ENCODE measurements at regions not wholly inside any gene's neighbourhood (a gene's known extent, or its start where the extent isn't known, plus 50 kb on each side); places are given as distances from the start of the nearest gene placed in this dataset.
"Not testable (repeated sequence)": the region's sequence is repeated elsewhere in the genome, so short reads cannot be mapped to it uniquely, and the experiment has no call there.

DNA sequence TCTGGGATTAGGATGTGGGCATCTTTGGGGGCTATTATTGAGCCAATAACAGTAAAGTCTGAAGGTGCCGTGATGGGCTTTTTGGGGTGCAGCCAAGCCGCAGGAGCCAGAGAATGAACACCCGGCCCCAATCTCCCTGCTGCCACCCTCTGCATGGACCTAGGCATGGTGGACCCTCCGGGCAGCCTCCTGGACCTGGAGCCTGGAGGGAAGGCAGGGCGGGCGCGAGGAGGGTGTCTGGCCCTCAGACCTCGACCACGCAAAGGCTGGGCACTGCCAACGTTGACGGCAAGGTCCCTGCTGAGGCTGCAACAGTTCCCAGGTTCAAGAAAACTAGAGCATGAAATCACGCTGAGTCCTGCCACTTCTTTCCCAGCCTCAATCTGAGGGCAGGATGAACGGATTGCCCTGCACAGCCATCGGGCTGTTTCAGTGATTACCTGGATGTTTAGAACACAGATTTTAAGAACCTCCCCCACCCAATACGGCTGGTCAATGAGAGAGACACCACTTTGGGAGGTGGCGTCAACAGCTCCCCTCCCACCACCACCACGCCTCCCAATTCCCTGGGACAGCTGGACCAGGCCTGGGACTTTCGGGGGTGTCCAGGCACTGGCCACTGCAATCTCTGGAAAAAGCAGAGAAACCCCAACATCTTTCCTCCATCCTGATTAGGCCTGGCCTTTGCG, 147.4 kb downstream of the NPIPB11 start:
- DNase-seq = not testable (repeated sequence)

- DNase-seq = not testable (repeated sequence)
Measured at GRCh38 chr16:29257419-29258336, 148.8 kb downstream of the NPIPB11 start.

- DNase-seq = no peak
Measured at GRCh38 chr16:29256501-29256981, 150.0 kb downstream of the NPIPB11 start.

DNA sequence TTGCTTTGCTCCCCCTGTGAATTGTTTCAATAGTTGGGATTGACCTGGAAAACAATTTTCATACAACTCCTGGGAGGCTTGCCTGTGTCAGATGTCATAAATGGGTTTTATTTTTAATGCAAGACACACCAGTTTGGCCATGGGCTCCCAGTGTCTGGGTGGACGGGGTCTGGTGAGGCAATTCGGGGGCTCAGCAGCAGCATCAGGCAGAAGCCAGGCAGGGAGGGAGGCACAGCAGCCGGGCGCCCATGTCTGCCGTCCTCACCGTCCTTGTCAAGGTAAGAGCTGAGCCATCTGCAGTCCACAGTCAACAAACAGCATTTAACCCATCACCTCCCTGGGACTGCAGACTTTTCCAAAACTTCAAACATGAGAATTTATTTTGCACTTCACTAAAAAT, 150.6 kb downstream of the NPIPB11 start:
- not testable (repeated sequence) for DNase-seq

DNA sequence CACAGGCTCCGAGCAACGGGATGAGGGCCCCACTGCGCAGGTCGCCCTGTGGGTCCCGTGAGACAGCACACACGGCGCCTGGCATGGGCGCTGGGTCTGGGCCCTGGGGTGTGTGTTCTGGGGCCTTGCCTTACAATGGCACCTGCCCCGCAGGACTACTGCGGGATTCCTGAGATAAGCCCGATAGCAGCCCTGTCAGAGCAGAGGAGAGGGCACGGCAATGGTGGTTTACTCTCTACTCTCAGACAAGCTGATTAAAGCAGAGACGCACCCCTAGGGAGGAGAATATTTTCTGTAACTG, 151.1 kb downstream of the NPIPB11 start:
- not testable (repeated sequence) for DNase-seq

- no peak for DNase-seq
Measured at GRCh38 chr16:29254676-29255495, 151.6 kb downstream of the NPIPB11 start.

GRCh38 chr16:29253716-29254590, 152.6 kb downstream of the NPIPB11 start:
- not testable (repeated sequence) for DNase-seq

- not testable (repeated sequence) for DNase-seq
Measured at GRCh38 chr16:29253066-29253590, 153.4 kb downstream of the NPIPB11 start.

DNA sequence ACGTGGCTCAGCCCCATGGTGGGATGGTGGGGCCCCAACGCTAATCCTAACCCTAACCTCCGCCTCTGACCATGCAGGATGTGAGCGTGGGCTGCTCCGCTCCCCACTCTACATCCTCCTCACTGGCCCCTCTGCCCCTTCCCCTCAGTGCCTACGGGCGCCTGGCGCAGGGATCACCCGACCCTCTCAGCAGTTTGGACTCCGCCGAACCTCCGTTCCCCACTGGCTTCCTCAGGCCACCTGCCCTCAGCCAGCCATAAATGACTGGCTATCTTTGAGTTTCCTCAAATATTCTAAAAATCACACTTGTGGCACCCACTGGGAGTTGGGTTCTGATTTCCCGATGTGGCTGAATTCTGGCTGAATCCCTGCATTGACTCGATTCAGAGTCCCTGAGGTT, 154.2 kb downstream of the NPIPB11 start:
- not testable (repeated sequence) for DNase-seq

GRCh38 chr16:29251571-29252011, 154.9 kb downstream of the NPIPB11 start:
- not testable (repeated sequence) for DNase-seq

GRCh38 chr16:29250923-29251434, 155.5 kb downstream of the NPIPB11 start:
- not testable (repeated sequence) for DNase-seq

- DNase-seq = not testable (repeated sequence)
Measured at GRCh38 chr16:29250469-29250868, 156.0 kb downstream of the NPIPB11 start.

DNA sequence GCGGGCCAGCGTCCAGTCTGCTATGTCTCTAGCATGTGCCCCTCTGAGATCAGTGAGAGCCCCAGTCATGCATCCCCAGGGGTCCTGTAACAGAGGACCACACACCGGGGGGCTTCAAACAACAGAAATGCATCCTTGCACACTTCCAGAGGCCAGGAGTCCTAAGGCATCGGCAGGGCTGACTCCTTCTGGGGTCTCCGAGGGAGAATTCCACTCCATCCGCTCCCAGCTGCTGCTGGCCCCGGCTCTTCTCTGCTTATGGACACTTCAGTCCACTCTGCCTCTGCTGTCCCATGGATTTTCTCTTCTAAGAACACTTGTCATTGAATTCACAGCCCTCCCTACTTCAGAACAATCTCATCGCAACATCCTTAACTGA, 157.6 kb downstream of the NPIPB11 start:
- not testable (repeated sequence) for DNase-seq

GRCh38 chr16:29248306-29248939, 158.1 kb downstream of the NPIPB11 start:
- not testable (repeated sequence) for DNase-seq

- not testable (repeated sequence) for DNase-seq
Measured at GRCh38 chr16:29246091-29246490, 160.4 kb downstream of the NPIPB11 start.

DNA sequence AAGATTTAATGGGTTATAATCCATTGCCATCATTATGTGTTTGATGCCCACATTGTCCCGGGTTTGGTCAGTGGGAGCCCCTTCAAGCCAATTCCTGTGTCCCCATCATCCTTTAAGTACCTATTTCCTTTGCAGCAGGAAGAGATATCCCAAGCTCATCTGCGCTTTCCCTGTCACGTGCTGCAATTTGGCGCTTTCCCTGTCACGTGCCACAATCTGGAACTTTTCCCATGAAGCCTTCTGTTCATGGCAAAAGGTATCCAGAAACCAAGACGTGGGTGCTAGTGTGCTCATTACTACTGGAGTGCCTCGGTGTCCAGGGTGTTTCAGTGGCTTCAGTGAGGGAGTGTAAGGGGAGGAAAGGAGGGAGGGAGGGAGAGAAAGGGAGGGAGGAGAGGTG, 168.5 kb downstream of the NPIPB11 start:
- no peak for DNase-seq

DNA sequence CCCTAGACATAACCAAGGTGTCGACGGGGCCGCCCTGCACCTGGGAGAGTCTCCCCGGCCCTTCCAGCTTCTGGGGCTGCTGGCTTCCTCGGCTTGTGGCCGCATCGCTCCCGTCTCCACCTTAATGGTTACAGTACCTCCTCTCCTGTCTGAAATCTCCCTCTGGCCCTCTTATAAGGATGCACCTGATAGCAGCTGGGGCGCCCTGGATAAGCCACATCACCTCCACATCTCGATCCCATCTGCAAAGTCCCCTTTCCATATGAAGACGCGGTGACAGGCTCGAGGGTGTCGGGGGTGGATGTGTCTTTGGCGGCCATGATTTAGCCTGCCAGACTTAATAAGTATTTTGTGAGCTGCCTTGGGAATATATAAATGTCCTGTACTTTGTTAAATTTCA, 169.0 kb downstream of the NPIPB11 start:
- not testable (repeated sequence) for DNase-seq

GRCh38 chr16:29237023-29237422, 169.5 kb downstream of the NPIPB11 start:
- not testable (repeated sequence) for DNase-seq

- not testable (repeated sequence) for DNase-seq
Measured at GRCh38 chr16:29235836-29236370, 170.6 kb downstream of the NPIPB11 start.

Data from left kidney (tissue), 1 donor.